ENCODE measurements at regions not wholly inside any gene's neighbourhood (a gene's known extent, or its start where the extent isn't known, plus 50 kb on each side); places are given as distances from the start of the nearest gene placed in this dataset.

GRCh38 chr15:47292638-47293190 is 424.6 kb upstream of the SEMA6D start:
- DNase-seq = no peak

DNA sequence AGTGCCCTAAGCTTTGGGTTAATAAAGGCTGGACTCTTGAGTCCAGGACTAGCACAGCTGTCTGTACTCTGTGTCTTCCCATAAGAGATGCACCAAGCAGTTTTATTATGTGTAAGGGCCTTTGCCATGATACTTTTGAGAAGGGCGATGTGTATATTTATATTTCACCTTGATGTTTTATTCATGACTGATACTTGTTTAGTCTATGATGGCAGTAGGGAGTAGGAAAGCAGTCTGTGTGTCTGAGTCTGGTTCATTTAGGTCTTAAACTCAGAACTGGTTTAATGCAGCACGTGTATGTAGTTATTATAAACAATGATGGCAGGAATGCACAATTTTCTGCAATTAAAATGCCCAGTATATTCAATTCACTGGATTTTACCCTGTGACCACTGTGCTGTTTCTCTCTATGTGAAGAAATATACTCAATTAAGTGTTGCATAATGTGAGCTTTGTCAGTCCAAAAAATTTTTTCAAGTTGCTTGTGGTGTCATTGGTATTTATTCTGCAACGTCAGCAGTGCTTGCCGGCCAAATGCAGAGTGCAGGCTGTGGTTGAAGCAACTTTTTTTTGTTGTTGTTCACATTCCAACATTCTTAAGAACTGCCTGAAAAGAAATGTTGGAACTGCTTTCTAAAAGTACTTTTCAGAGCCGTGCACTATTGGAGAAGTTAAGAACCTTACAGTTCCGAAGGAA is 423.7 kb upstream of the SEMA6D start:
- DNase-seq = no peak

DNA sequence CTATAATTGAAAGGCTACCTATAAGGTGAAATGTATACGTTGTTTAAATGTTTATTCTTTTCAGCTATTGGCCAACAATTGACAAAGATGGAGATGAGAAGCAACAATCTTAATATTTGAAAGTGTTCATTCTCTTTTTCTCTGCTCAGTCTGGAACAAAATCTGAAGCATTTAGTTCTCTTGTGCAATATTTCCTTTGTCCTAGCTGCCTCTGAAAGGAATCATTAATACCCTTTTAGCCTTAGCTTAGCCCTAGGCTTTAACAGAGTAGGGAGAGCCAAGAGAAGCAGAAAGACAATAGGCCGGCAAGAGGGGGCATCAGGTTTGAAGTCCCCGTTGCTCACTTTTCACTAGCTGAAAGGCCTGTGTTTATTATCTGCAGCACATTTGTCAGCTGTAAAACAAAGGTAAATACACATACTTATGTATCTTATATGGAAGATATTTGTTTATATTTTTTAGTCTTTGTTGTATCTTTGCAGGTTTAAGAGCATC is 422.5 kb upstream of the SEMA6D start:
- no peak for DNase-seq

DNA sequence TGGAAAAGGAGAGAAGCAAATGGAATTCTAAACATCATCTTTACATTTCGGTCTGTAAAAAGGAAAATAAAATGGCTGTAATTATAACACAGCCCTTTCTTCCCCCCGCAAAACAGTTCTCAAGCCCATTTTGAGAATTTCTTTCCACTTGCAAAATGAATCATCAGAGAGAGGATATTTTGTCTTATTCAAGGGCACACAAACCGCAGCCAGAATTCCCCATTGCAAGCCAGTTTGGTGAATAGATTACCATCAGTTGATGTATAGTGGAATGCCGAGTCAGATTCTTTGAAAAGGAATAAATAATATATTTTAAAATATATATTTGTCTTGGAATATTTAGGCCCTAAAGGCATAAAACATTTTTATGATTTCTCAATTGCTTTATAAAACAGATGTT is 420.4 kb upstream of the SEMA6D start:
- no peak for DNase-seq

DNA sequence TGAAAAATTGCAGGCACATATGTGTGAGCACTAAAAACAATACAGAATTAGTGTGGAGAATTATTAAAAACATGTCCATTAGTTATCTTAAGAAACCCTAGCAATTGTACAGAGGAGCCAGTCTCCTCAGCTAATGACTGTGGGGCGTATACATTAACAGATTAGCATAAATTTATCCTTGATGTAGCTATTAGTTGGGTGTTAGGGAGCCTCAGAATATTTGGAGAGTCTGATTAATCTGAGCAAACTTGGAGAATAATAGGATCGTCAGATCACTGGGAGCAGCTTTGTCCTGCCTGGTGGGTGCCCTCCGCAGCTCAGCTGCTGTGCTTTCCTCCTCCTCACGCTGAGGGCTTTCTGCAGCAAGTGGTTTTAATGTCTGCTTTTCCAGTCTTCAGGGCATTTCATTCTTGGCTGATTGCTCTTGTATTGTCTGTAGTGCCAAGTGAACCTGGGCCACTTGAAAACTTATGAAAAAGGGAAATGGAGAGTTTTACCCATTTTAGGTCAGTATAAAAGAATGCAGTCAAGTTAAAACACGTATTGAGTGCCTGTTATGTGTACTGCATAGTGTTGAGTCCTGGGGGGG is 417.4 kb upstream of the SEMA6D start:
- no peak for DNase-seq

- no peak for DNase-seq
Measured at GRCh38 chr15:47300596-47300995, 416.7 kb upstream of the SEMA6D start.

- DNase-seq = no peak
Measured at GRCh38 chr15:47301481-47301880, 415.8 kb upstream of the SEMA6D start.

DNA sequence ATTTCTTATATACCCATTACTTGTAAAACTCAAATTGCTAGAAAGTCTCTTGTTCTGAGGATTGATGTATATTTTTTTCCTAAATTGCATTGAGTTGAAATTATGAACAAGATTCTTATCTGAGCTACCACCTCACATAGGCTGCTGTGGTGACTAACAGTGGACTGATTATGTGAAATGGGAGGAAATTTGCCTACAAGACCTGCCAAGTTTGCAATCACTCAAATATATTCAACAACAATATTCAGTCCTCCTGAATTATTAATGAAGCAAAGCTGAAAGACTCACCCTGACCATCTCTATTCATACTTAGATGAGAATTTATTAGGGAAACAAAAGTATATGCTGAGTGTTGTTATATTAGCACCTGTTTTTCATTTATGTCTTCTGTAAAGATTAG is 412.6 kb upstream of the SEMA6D start:
- no peak for DNase-seq

DNA sequence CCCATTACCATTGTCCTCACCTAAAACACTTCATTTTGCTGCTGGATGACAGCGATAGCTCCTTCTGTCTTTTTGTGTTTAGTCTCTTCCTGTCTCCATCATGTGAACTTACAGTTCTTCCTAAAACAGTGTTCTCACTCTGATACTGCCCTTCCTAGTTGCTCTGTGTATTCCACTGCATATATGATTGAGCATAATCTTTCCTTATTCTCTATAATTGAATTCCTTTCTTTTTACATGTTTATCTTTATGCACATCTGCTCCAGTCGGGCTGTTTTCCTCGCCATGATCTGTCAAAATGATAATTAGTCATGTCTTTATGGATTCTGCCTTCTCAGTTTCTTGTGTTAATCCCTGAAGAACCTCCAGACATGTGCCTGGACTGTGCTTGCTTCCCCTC is 405.1 kb upstream of the SEMA6D start:
- DNase-seq = no peak

GRCh38 chr15:47326410-47327333 is 390.6 kb upstream of the SEMA6D start:
- DNase-seq = no peak

DNA sequence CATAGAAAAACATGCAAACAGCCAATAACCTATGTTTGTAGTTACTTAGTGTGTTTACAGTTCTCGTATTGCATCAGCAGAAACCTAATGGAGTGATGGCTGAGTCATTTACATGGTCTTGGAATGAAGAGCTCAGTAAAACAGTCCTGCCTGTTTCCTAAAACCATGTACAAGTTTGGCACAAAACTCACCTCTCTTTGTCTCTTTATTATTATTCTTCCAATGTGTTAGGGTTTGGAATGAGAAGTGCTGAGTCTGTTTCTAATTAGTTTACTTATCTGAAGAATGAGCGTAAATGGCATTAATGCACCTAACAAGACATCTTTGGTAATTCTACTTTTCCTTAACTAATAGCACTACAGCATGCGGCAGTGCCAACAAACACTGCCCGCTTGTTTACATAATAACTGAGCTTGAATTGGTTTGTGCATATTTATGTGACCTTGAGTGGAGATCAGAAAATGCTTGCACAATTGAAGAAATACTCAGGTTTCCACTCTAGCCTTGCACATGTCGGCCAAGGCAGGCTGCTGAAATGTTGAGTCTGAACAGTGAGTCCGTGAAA is 385.4 kb upstream of the SEMA6D start:
- no peak for DNase-seq

GRCh38 chr15:47332481-47332880 is 384.8 kb upstream of the SEMA6D start:
- DNase-seq = no peak

- DNase-seq = no peak
Measured at GRCh38 chr15:47333734-47334133, 383.6 kb upstream of the SEMA6D start.

DNA sequence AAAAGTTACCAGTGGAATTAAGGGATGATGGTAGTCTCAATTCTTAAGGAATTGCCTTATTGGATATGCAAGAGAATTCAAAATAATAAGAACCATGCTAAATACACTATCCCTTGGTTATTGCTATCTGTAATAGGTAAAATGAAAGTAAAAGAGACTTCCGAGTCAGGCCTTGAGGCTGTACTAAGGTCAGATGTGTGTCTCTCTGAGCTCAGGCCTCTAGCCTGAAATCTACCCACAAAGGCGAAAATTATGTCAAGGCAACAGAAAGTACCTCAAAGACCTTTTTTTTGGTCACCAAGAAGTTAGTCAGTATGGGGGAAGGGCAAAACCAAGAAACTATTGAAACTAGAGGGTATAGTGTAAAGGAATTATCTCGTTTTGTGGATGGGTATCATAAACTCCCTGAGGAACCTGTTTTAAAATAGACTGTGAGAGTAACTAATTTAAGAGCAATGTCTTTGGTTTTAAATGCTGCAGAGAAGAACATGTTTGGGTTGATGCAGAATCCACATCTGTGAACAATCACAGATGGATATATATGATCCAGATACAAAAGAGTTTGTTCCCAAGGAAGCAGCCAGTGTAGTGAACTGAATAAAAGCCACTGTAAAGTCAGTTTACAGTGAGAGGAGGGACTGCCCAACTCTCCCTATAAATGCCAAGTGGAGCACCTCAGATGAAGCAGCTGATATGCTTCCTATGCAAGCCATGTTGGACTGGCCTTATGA is 382.3 kb upstream of the SEMA6D start:
- DNase-seq = no peak

GRCh38 chr15:47337106-47337505 is 380.2 kb upstream of the SEMA6D start:
- DNase-seq = no peak

GRCh38 chr15:47337836-47338235 is 379.5 kb upstream of the SEMA6D start:
- no peak for DNase-seq

DNA sequence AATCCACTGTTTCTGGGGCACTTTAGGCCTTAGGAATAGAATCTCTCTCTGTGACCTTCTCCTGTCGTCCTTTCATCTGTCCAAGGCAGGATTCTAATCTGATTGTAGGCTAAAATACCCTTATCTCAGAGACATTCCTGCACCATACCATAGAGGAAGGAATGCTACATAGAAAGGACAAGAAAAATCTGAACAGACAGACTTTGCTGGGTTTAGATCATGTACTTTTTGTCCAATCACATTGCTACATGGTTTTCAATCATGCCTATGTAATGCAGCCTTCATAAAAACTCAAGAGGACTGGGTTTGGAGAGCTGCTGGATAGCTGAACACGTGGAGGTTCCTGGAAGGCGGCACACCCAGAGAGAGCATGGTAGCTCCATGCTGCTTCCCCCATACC is 378.5 kb upstream of the SEMA6D start:
- DNase-seq = no peak

DNA sequence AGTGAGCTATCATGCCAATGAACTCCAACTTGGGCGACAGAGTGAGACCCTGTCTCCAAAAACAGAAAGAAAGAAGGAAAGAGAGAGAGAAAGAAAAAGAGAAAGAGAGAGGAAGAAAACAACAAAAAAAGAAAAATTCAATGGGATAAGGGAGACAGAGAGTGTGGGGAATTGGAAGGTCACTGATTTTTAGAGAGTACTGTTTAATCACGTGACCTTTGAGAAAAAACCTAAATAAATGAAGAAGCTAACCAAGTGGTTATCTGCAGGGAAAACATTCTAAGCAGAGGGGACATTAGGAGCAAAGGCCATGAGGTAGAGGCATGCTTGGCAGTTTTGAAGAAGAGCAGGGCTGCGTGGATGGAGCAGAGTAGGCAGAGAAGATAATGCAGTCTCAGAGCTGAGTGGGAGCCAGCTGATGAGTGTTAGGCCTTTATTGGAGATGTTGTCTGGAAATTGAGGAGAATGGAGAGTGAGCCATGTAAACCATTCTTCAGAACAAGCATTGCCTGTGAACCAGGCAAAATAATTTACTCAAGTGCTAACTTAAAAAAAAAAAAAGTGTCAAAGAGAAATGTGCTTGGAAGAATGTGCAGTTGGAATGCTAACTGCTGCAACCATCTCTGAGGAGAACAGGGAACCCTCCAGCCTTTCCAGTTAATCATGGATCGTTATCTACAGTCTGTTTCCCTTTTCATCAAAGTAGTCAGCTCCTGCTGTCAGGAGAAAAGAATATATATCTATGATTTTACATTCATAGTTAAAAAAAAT is 377.3 kb upstream of the SEMA6D start:
- no peak for DNase-seq

- no peak for DNase-seq
Measured at GRCh38 chr15:47340571-47340920, 376.8 kb upstream of the SEMA6D start.

- no peak for DNase-seq
Measured at GRCh38 chr15:47349179-47349578, 368.1 kb upstream of the SEMA6D start.

GRCh38 chr15:47351501-47351900 is 365.8 kb upstream of the SEMA6D start:
- no peak for DNase-seq

DNA sequence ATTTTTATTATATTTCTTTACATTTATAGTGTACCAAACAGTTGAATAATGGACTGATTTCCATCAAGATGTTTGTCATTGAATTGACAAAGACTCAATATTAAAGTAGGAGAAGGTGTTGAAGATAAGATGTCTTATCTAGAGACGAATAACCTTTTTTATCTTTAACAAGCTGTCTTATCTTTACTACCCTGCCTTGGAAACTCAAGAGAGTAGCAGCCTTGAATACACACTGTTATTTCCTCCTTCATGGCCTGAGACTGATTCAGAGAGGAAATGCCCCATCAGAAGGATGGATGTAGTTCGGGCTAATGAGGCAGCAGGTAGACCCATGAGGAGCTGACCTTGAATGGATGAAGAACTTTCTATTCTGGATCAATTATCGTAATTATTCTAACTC is 365.1 kb upstream of the SEMA6D start:
- DNase-seq = no peak

Measured in inflammatory macrophage treated with lipopolysaccharide for 4 hours (primary cell).